CD14-positive monocyte (primary cell): ENCODE measurements at regions not wholly inside any gene's neighbourhood (a gene's known extent, or its start where the extent isn't known, plus 50 kb on each side); places are given as distances from the start of the nearest gene placed in this dataset.

Source experiments
- DNase-seq, 3 donors: peaks; one replicate each; pipeline ENCODE4 v3.0.0-alpha.2; 2011 to 2022
- H2AFZ ChIP-seq: 2 replicates; pipeline ENCODE4 v1.6.0; 2012; ENCODE audit warnings: mild to moderate bottlenecking, low read depth, low read length, inconsistent platforms; ENCODE audit not compliant: insufficient read depth, poor library complexity, severe bottlenecking
- H3K27ac ChIP-seq, 2 donors: 1 replicate in 1 of 2; 2 replicates in 1 of 2; pipeline ENCODE4 v1.5.1; 2012 to 2013; ENCODE audit warnings: low read length in 2 of 2, control low read depth in 1 of 2, inconsistent platforms in 1 of 2, low read depth in 1 of 2, mild to moderate bottlenecking in 1 of 2
- H3K27me3 ChIP-seq, 2 donors: one replicate each; pipeline versions ENCODE4 v1.6.0 to v1.6.1; 2011 to 2013; ENCODE audit warnings: low read length in 2 of 2; ENCODE audit not compliant: control insufficient read depth in 2 of 2, insufficient read depth in 2 of 2
- H3K36me3 ChIP-seq, 2 donors: replicated peaks in 1 of 2; 1 replicate in 1 of 2; 2 replicates in 1 of 2; pipeline versions ENCODE4 v1.5.1 to v1.6.1; 2012 to 2013; ENCODE audit warnings: low read length in 2 of 2, control low read depth in 1 of 2, inconsistent platforms in 1 of 2, mild to moderate bottlenecking in 1 of 2; ENCODE audit not compliant: insufficient read depth in 2 of 2, control insufficient read depth in 1 of 2
- H3K4me1 ChIP-seq, 2 donors: 1 replicate in 1 of 2; 2 replicates in 1 of 2; pipeline versions ENCODE4 v1.5.1 to v1.6.1; 2012 to 2013; ENCODE audit warnings: low read length in 2 of 2, control low read depth in 1 of 2, inconsistent platforms in 1 of 2, mild to moderate bottlenecking in 1 of 2, moderate library complexity in 1 of 2; ENCODE audit not compliant: insufficient read depth in 2 of 2, control insufficient read depth in 1 of 2
- H3K4me2 ChIP-seq: replicated peaks from 2 replicates; pipeline ENCODE3; 2012; ENCODE audit warnings: low read length, moderate library complexity, mild to moderate bottlenecking; ENCODE audit not compliant: poor library complexity, severe bottlenecking; ENCODE audit errors: extremely low read depth
- H3K4me3 ChIP-seq, 3 experiments: fragments of 200-600 bp in 1 of 3; sonication (generic) in 1 of 3; replicated peaks in 1 of 3; 1 replicate in 2 of 3; 2 replicates in 1 of 3; pipeline ENCODE4 v1.5.1; 2011 to 2013; ENCODE audit warnings: low read length in 3 of 3, mild to moderate bottlenecking in 3 of 3, control low read depth in 2 of 3, low read depth in 2 of 3, inconsistent platforms in 1 of 3, moderate library complexity in 1 of 3
- H3K79me2 ChIP-seq: 2 replicates; pipeline ENCODE4 v1.6.0; 2012; ENCODE audit warnings: mild to moderate bottlenecking, control low read depth, inconsistent platforms, low read length, moderate library complexity; ENCODE audit not compliant: insufficient read depth
- H3K9ac ChIP-seq: 2 replicates; pipeline ENCODE4 v1.6.0; 2017; ENCODE audit warnings: low read length, mild to moderate bottlenecking; ENCODE audit not compliant: insufficient read depth, poor library complexity, severe bottlenecking
- H3K9me3 ChIP-seq, 2 donors: replicated peaks in 1 of 2; 1 replicate in 1 of 2; 2 replicates in 1 of 2; pipeline versions ENCODE4 v1.5.1 to v1.6.1; 2012 to 2013; ENCODE audit warnings: low read length in 2 of 2, control low read depth in 1 of 2; ENCODE audit not compliant: control insufficient read depth in 1 of 2, insufficient read depth in 1 of 2
- H4K20me1 ChIP-seq: 2 replicates; pipeline ENCODE4 v1.6.0; 2012; ENCODE audit warnings: mild to moderate bottlenecking, low read length, control low read depth, moderate library complexity; ENCODE audit not compliant: insufficient read depth
- H3K27ac Mint-ChIP-seq, 7 donors: one replicate each; pipeline ENCODE4 v1.8.0; 2020; ENCODE audit warnings: mild to moderate bottlenecking in 7 of 7, mixed read lengths in 7 of 7, moderate library complexity in 6 of 7, inconsistent platforms in 2 of 7
- H3K27me3 Mint-ChIP-seq, 3 donors: one replicate each; pipeline ENCODE4 v1.8.0; 2021 to 2022; ENCODE audit warnings: low read depth in 3 of 3, mild to moderate bottlenecking in 3 of 3, mixed read lengths in 3 of 3, moderate library complexity in 3 of 3, inconsistent platforms in 1 of 3
- H3K36me3 Mint-ChIP-seq, 2 donors: one replicate each; pipeline ENCODE4 v1.8.0; 2020; ENCODE audit warnings: mixed read lengths in 2 of 2, inconsistent platforms in 1 of 2, mild to moderate bottlenecking in 1 of 2
- H3K4me1 Mint-ChIP-seq: one replicate; pipeline ENCODE4 v1.8.0; 2020; ENCODE audit warnings: mild to moderate bottlenecking, mixed read lengths
- H3K4me3 Mint-ChIP-seq, 2 donors: one replicate each; pipeline ENCODE4 v1.8.0; 2020; ENCODE audit warnings: mild to moderate bottlenecking in 2 of 2, mixed read lengths in 2 of 2, moderate library complexity in 1 of 2
- H3K9me3 Mint-ChIP-seq, 7 donors: one replicate each; pipeline ENCODE4 v1.8.0; 2020 to 2022; ENCODE audit warnings: mixed read lengths in 7 of 7, mild to moderate bottlenecking in 6 of 7, moderate library complexity in 6 of 7, inconsistent platforms in 2 of 7
- WGBS: methylation state at CpG from one replicate; pipeline ENCODE4 v1.1.5; 2013; ENCODE audit warnings: missing lambda C conversion rate; ENCODE audit not compliant: insufficient coverage; 5-methylcytosine and 5-hydroxymethylcytosine counted together
- intact Hi-C, 2 donors: fragments of 100-400 bp; cut with micrococcal nuclease; formaldehyde crosslinking; loops; one replicate each; pipeline versions ENCODE4 v1.15.0 to v1.15.1; 2023
- TF ChIP-seq, protein P1 (sequence below): fragments of 200-600 bp; IDR thresholded peaks from one replicate; pipeline ENCODE4 v1.8.0; 2022; ENCODE audit warnings: antibody characterized with exemption, mild to moderate bottlenecking

DNA sequence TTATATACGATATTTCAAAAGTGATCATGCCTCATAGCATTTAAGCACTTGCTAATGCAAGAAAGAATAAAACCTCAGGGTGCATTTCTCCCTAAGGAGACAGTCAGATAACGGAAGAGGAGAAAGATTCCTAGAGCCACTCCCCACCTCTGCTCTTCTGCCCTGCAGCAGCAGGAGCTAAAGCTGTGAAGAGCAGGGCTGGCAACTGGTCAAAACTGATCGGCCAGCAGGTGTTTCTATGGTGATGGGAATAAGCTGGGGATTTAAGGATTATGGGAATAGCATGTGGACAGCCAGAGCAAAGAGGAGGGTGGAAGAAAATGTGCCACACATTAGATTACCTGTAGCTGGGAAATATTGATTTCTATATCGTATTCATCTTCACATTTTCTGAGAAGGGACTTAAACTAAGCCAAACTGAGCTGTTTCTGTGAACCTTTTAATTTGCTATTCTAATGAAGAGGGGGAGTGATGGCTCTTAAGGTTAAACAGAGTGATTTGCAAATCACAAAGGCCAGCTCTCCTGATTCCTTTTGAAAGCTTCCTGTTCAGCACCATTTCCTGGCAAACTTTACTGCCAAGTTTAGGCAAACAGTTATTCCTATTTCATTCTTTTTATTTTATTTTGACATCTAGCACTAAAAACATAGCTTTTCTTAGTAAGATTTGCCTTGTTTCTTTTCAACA, 268.9 kb upstream of the PFKP start:
- no peak overlapping the region for H3K4me3 ChIP-seq
- H3K36me3 ChIP-seq = no peaks in the 10 kb centered on the region
- H3K4me2 ChIP-seq = no peak overlapping the region
- no peaks in the 10 kb centered on the region for H3K79me2 ChIP-seq
- TF ChIP-seq, protein P1, sequence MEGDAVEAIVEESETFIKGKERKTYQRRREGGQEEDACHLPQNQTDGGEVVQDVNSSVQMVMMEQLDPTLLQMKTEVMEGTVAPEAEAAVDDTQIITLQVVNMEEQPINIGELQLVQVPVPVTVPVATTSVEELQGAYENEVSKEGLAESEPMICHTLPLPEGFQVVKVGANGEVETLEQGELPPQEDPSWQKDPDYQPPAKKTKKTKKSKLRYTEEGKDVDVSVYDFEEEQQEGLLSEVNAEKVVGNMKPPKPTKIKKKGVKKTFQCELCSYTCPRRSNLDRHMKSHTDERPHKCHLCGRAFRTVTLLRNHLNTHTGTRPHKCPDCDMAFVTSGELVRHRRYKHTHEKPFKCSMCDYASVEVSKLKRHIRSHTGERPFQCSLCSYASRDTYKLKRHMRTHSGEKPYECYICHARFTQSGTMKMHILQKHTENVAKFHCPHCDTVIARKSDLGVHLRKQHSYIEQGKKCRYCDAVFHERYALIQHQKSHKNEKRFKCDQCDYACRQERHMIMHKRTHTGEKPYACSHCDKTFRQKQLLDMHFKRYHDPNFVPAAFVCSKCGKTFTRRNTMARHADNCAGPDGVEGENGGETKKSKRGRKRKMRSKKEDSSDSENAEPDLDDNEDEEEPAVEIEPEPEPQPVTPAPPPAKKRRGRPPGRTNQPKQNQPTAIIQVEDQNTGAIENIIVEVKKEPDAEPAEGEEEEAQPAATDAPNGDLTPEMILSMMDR = no peak
- intact Hi-C loops = no loop called here
- Mint-ChIP-seq H3K9me3 (peaks cover 2 to 17% (median 3%) of the 10 kb centered on the region in 7 donors), H3K27me3 (no peaks in the 10 kb centered on the region), H3K36me3 (no peaks in the 10 kb centered on the region), H3K27ac (no peak overlapping the region), H3K4me3 (no peak overlapping the region), H3K4me1 (no peaks in the 10 kb centered on the region)
- H2AFZ ChIP-seq = no peak overlapping the region
- H3K27ac ChIP-seq = no peak overlapping the region
- no peak overlapping the region for H3K9ac ChIP-seq
- H3K9me3 ChIP-seq = peaks cover 6 to 9% of the 10 kb centered on the region in 2 donors
- DNase-seq = no peak
- no peaks in the 10 kb centered on the region for H3K27me3 ChIP-seq
- 80% methylated on average over 1 of the region's 4 CpGs for WGBS
- H4K20me1 ChIP-seq = no peaks in the 10 kb centered on the region
- no peaks in the 10 kb centered on the region for H3K4me1 ChIP-seq

DNA sequence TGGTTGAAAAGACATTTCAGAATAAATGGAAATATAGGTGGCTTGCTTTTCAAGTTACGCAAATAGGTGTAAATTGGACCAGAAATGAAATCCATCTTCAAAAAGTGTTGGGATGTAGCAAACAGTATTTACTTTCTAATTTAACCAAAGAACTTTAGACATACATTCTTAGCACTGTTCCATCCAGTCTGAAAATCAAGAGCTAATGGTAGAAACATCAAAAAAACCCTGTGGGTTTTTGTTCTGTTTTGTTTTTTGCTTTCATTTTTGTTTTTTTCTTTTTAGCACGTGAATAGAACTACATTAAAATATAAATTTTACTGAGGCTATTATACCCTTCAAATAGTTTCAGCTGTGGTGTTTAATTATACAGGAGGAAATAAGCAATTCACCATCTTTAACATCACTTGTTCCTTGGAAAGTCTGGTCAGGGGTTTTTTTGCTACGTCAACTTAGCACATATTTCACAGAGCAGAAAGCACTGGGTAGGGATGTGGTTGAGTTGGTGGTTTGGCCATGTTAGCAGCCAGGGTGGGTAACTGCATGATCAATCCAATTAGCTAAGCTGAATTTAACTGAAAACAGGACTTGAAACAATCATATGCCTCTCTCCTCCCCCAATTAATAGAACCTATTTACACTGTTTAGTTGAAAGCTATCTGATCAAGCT, 275.4 kb upstream of the PFKP start:
- Histone ChIP-seq H3K9me3 (no peaks in the 10 kb centered on the region), H3K4me2 (no peak overlapping the region), H4K20me1 (no peaks in the 10 kb centered on the region), H3K27me3 (no peaks in the 10 kb centered on the region), H3K36me3 (no peaks in the 10 kb centered on the region), H3K9ac (no peak overlapping the region), H2AFZ (no peak overlapping the region), H3K4me3 (no peak overlapping the region), H3K27ac (no peak overlapping the region), H3K79me2 (no peaks in the 10 kb centered on the region), H3K4me1 (no peaks in the 10 kb centered on the region)
- H3K36me3 Mint-ChIP-seq = no peaks in the 10 kb centered on the region
- H3K4me3 Mint-ChIP-seq = no peak overlapping the region
- no CpG with 5 or more reads among the region's 3 CpGs for WGBS
- intact Hi-C loops = no loop called here
- TF ChIP-seq, protein P1 = no peak
- peaks cover 0 to 2% (median 2%) of the 10 kb centered on the region in 3 donors for H3K27me3 Mint-ChIP-seq
- H3K4me1 Mint-ChIP-seq = no peaks in the 10 kb centered on the region
- peaks cover 1 to 17% (median 2%) of the 10 kb centered on the region in 7 donors for H3K9me3 Mint-ChIP-seq
- DNase-seq = no peak
- no peak overlapping the region for H3K27ac Mint-ChIP-seq
